NCI-H2196 treated with DMSO at 0.1 percent for 48 hours (cell line): ENCODE measurements at regions not wholly inside any gene's neighbourhood (a gene's known extent, or its start where the extent isn't known, plus 50 kb on each side); places are given as distances from the start of the nearest gene placed in this dataset.

Experiments used
- DNase-seq: peaks from one replicate; lab custom pipeline; 2025; ENCODE audit not compliant: unreplicated experiment; lab: John Stamatoyannopoulos, UW

GRCh38 chr6:156383059-156383458 is 394.1 kb upstream of the ARID1B start:
- no peak for DNase-seq

- no peak for DNase-seq
Measured at GRCh38 chr6:156379392-156380289, 397.5 kb upstream of the ARID1B start.

- DNase-seq: no peak
Measured at GRCh38 chr6:156378853-156379252, 398.3 kb upstream of the ARID1B start.

GRCh38 chr6:156376091-156376490 is 401.1 kb upstream of the ARID1B start:
- DNase-seq: no peak

GRCh38 chr6:156359912-156360311 is 417.3 kb upstream of the ARID1B start:
- no peak for DNase-seq

- DNase-seq: no peak
Measured at GRCh38 chr6:156352861-156353260, 424.3 kb upstream of the ARID1B start.

- DNase-seq: no peak
Measured at GRCh38 chr6:156351346-156351966, 425.7 kb upstream of the ARID1B start.

GRCh38 chr6:156350337-156350736 is 426.8 kb upstream of the ARID1B start:
- no peak for DNase-seq

GRCh38 chr6:156348849-156349248 is 428.3 kb upstream of the ARID1B start:
- DNase-seq: no peak

- no peak for DNase-seq
Measured at GRCh38 chr6:156348424-156348823, 428.8 kb upstream of the ARID1B start.

GRCh38 chr6:156347656-156348055 is 429.5 kb upstream of the ARID1B start:
- no peak for DNase-seq

GRCh38 chr6:156347246-156347645 is 429.9 kb upstream of the ARID1B start:
- DNase-seq: no peak

- no peak for DNase-seq
Measured at GRCh38 chr6:156345700-156346099, 431.5 kb upstream of the ARID1B start.

- no peak for DNase-seq
Measured at GRCh38 chr6:156344491-156344890, 432.7 kb upstream of the ARID1B start.

- DNase-seq: no peak
Measured at GRCh38 chr6:156337801-156338200, 439.4 kb upstream of the ARID1B start.

GRCh38 chr6:156336733-156337132 is 440.4 kb upstream of the ARID1B start:
- no peak for DNase-seq

GRCh38 chr6:156336089-156336488 is 441.1 kb upstream of the ARID1B start:
- DNase-seq: no peak

- no peak for DNase-seq
Measured at GRCh38 chr6:156334966-156335365, 442.2 kb upstream of the ARID1B start.

GRCh38 chr6:156319707-156320106 is 457.5 kb upstream of the ARID1B start:
- DNase-seq: no peak

GRCh38 chr6:156316583-156317125 is 460.5 kb upstream of the ARID1B start:
- no peak for DNase-seq

- DNase-seq: no peak
Measured at GRCh38 chr6:156315146-156315545, 462.0 kb upstream of the ARID1B start.

- DNase-seq: no peak
Measured at GRCh38 chr6:156313037-156313436, 464.1 kb upstream of the ARID1B start.
